Mesendoderm (in vitro differentiated cells): ENCODE measurements at regions not wholly inside any gene's neighbourhood (a gene's known extent, or its start where the extent isn't known, plus 50 kb on each side); places are given as distances from the start of the nearest gene placed in this dataset.

ENCODE experiments used
- DNase-seq: peaks from one replicate; pipeline ENCODE4 v3.0.0; 2013
- H2AK5ac ChIP-seq: 2 replicates; pipeline ENCODE4 v1.6.1; 2013; ENCODE audit warnings: low read length, inconsistent platforms
- H2BK120ac ChIP-seq: 2 replicates; pipeline ENCODE4 v1.6.1; 2013; ENCODE audit warnings: low read depth, mild to moderate bottlenecking, low read length, moderate library complexity, mixed read lengths
- H2BK15ac ChIP-seq: replicated peaks from 2 replicates; pipeline ENCODE4 v1.6.1; 2013; ENCODE audit warnings: low read depth, mild to moderate bottlenecking, moderate library complexity
- H2BK5ac ChIP-seq: 2 replicates; pipeline ENCODE4 v1.6.1; 2013; ENCODE audit warnings: low read length, inconsistent platforms
- H3K18ac ChIP-seq: 2 replicates; pipeline ENCODE4 v1.6.1; 2013; ENCODE audit warnings: mild to moderate bottlenecking, low read length, mixed read lengths
- H3K23ac ChIP-seq: one replicate; pipeline ENCODE4 v1.6.1; 2013; ENCODE audit warnings: low read length
- H3K27ac ChIP-seq: 2 replicates; pipeline ENCODE4 v1.5.1; 2013; ENCODE audit warnings: low read depth, mild to moderate bottlenecking, inconsistent platforms, low read length, moderate library complexity
- H3K27me3 ChIP-seq: 2 replicates; pipeline ENCODE4 v1.6.1; 2013; ENCODE audit warnings: low read length, control low read depth, mild to moderate bottlenecking, inconsistent platforms; ENCODE audit not compliant: insufficient read depth, poor library complexity
- H3K36me3 ChIP-seq: 2 replicates; pipeline ENCODE4 v1.6.1; 2013; ENCODE audit warnings: low read length, inconsistent platforms; ENCODE audit not compliant: control insufficient read depth, insufficient read depth
- H3K4ac ChIP-seq: one replicate; pipeline ENCODE4 v1.6.1; 2013; ENCODE audit warnings: low read depth, mild to moderate bottlenecking, low read length, moderate library complexity
- H3K4me1 ChIP-seq: 2 replicates; pipeline ENCODE4 v1.6.1; 2013; ENCODE audit warnings: low read depth, low read length, inconsistent platforms; ENCODE audit not compliant: control insufficient read depth
- H3K4me2 ChIP-seq: 2 replicates; pipeline ENCODE4 v1.6.1; 2013; ENCODE audit warnings: low read length
- H3K4me3 ChIP-seq: 2 replicates; pipeline ENCODE4 v1.5.1; 2013; ENCODE audit warnings: mild to moderate bottlenecking, low read length
- H3K56ac ChIP-seq: one replicate; pipeline ENCODE4 v1.6.1; 2013; ENCODE audit warnings: low read length
- H3K79me1 ChIP-seq: 2 replicates; pipeline ENCODE4 v1.6.1; 2013; ENCODE audit warnings: low read length, inconsistent platforms
- H3K79me2 ChIP-seq: 2 replicates; pipeline ENCODE4 v1.6.1; 2013; ENCODE audit warnings: mild to moderate bottlenecking, low read length; ENCODE audit not compliant: control insufficient read depth, insufficient read depth
- H3K9ac ChIP-seq: 2 replicates; pipeline ENCODE4 v1.6.1; 2013; ENCODE audit warnings: low read length, inconsistent platforms
- H4K5ac ChIP-seq: one replicate; pipeline ENCODE4 v1.6.1; 2013; ENCODE audit warnings: low read length
- H4K8ac ChIP-seq: one replicate; pipeline ENCODE4 v1.6.1; 2013; ENCODE audit warnings: low read depth, mild to moderate bottlenecking, control low read depth, low read length, moderate library complexity
- WGBS: extraction: QIAGEN DNeasy Blood & Tissue Kit; methylation state at CpG from one replicate; pipeline ENCODE4 v1.1.7; 2013; ENCODE audit warnings: low lambda C conversion rate, missing lambda C conversion rate; ENCODE audit not compliant: insufficient coverage; ENCODE audit errors: extremely low coverage; 5-methylcytosine and 5-hydroxymethylcytosine counted together

GRCh38 chr11:119940401-119940976 is 197.4 kb downstream of the TRIM29 start:
- H3K4me3 ChIP-seq, result no peak overlapping the region
- H3K4me1 ChIP-seq, result peaks cover 2% of the 10 kb centered on the region
- H3K36me3 ChIP-seq, result no peaks in the 10 kb centered on the region
- no peak overlapping the region for H2BK120ac ChIP-seq
- H3K79me1 ChIP-seq, result no peaks in the 10 kb centered on the region
- H2BK5ac ChIP-seq, result no peak overlapping the region
- no peak overlapping the region for H3K18ac ChIP-seq
- WGBS, result no CpG with 5 or more reads among the region's 7 CpGs
- H3K4me2 ChIP-seq, result no peak overlapping the region
- H3K27ac ChIP-seq, result no peak overlapping the region
- H3K56ac ChIP-seq, result no peak overlapping the region
- H3K79me2 ChIP-seq, result no peaks in the 10 kb centered on the region
- H2AK5ac ChIP-seq, result no peak overlapping the region
- no peak overlapping the region for H3K4ac ChIP-seq
- no peak overlapping the region for H3K9ac ChIP-seq
- H4K5ac ChIP-seq, result no peak overlapping the region
- no peak overlapping the region for H2BK15ac ChIP-seq
- no peaks in the 10 kb centered on the region for H3K27me3 ChIP-seq
- no peak overlapping the region for H3K23ac ChIP-seq
- DNase-seq, result no peak
- no peak overlapping the region for H4K8ac ChIP-seq

- H2BK120ac ChIP-seq, result no peak overlapping the region
- WGBS, result no CpG with 5 or more reads among the region's 4 CpGs
- H3K27ac ChIP-seq, result no peak overlapping the region
- no peak overlapping the region for H4K8ac ChIP-seq
- H4K5ac ChIP-seq, result no peak overlapping the region
- no peak overlapping the region for H3K9ac ChIP-seq
- no peak overlapping the region for H3K23ac ChIP-seq
- H3K18ac ChIP-seq, result no peak overlapping the region
- H3K4me1 ChIP-seq, result no peaks in the 10 kb centered on the region
- H3K4ac ChIP-seq, result no peak overlapping the region
- H2BK5ac ChIP-seq, result no peak overlapping the region
- H3K36me3 ChIP-seq, result no peaks in the 10 kb centered on the region
- H3K27me3 ChIP-seq, result no peaks in the 10 kb centered on the region
- no peak for DNase-seq
- H3K79me1 ChIP-seq, result no peaks in the 10 kb centered on the region
- no peak overlapping the region for H3K56ac ChIP-seq
- H3K79me2 ChIP-seq, result no peaks in the 10 kb centered on the region
- H3K4me2 ChIP-seq, result no peak overlapping the region
- no peak overlapping the region for H2AK5ac ChIP-seq
- H2BK15ac ChIP-seq, result no peak overlapping the region
- no peak overlapping the region for H3K4me3 ChIP-seq
These were observed 200.5 kb downstream of the TRIM29 start for GRCh38 chr11:119937412-119937811.

DNA sequence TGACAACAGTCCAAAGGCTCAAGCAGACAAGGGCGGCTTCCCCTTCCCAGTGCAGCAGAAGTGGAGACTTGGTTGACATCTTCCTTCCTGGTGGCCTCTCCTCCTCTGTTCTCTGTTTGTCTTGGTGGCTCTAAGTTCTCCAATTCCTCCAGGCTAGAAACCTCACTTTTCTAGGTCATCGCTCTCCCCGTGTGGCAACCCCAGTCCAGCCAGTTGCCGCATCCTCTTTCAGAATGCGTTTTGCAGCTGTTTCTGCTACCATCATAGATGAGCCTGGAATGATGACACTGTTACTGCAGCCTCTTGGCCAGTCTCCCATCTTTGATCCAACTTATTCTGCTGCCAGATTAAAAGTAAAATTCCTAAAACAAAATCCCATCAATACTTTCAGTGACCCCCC is 201.5 kb downstream of the TRIM29 start:
- H4K5ac ChIP-seq, result no peak overlapping the region
- H3K4ac ChIP-seq, result no peak overlapping the region
- H3K79me1 ChIP-seq, result no peaks in the 10 kb centered on the region
- no peak overlapping the region for H2AK5ac ChIP-seq
- H3K4me3 ChIP-seq, result no peak overlapping the region
- WGBS, result no CpG with 5 or more reads among the region's 5 CpGs
- H3K36me3 ChIP-seq, result no peaks in the 10 kb centered on the region
- H3K27ac ChIP-seq, result no peak overlapping the region
- H2BK5ac ChIP-seq, result no peak overlapping the region
- no peak overlapping the region for H2BK120ac ChIP-seq
- no peak overlapping the region for H3K23ac ChIP-seq
- H3K4me1 ChIP-seq, result no peaks in the 10 kb centered on the region
- no peaks in the 10 kb centered on the region for H3K27me3 ChIP-seq
- no peak overlapping the region for H3K18ac ChIP-seq
- H3K4me2 ChIP-seq, result no peak overlapping the region
- no peak overlapping the region for H3K56ac ChIP-seq
- no peak overlapping the region for H3K9ac ChIP-seq
- DNase-seq, result no peak
- H3K79me2 ChIP-seq, result no peaks in the 10 kb centered on the region
- H2BK15ac ChIP-seq, result no peak overlapping the region
- H4K8ac ChIP-seq, result no peak overlapping the region

DNA sequence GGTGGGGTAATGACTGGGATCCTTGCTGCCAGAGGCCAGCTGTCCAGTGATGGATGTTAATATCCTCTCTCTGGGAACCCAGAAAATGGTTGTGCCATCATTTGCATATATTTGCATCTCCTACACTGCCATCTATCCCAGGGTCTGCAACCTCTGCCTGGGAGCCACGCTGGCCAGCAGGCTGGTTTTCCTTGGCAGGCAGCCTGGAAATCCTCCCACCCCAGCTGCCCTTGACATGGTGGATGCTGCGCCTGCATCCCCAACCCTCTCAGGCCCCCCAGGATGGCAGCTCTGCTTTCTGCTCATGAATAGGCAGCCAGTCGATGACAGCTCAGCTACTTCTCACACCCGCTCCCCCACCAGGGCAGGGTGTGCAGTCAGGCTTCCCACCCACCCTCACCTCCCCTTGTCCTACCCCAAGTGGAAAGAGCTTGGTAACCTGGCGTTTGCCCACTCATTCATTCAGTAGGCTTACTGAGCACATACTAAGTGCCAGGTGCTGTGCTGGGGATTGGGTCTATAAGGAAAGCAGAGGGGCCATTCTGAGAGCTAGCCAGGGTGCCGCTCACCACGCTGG is 202.5 kb downstream of the TRIM29 start:
- Histone ChIP-seq H3K4ac (no peak overlapping the region), H4K8ac (no peak overlapping the region), H4K5ac (no peak overlapping the region), H3K79me2 (no peaks in the 10 kb centered on the region), H3K4me1 (no peaks in the 10 kb centered on the region), H2AK5ac (no peak overlapping the region), H3K9ac (no peak overlapping the region), H3K23ac (no peak overlapping the region), H3K4me3 (no peak overlapping the region), H3K36me3 (no peaks in the 10 kb centered on the region), H3K18ac (no peak overlapping the region), H3K4me2 (no peak overlapping the region), H2BK5ac (no peak overlapping the region), H3K79me1 (no peaks in the 10 kb centered on the region), H3K56ac (no peak overlapping the region), H2BK120ac (no peak overlapping the region), H3K27ac (no peak overlapping the region), H2BK15ac (no peak overlapping the region), H3K27me3 (no peaks in the 10 kb centered on the region)
- no peak for DNase-seq
- WGBS, result no CpG with 5 or more reads among the region's 7 CpGs

GRCh38 chr11:119934866-119935265 is 203.0 kb downstream of the TRIM29 start:
- Histone ChIP-seq H2BK15ac (no peak overlapping the region), H3K79me1 (no peaks in the 10 kb centered on the region), H3K18ac (no peak overlapping the region), H2AK5ac (no peak overlapping the region), H3K4me2 (no peak overlapping the region), H3K27ac (no peak overlapping the region), H4K8ac (no peak overlapping the region), H3K9ac (no peak overlapping the region), H3K27me3 (no peaks in the 10 kb centered on the region), H3K56ac (no peak overlapping the region), H3K4me1 (no peaks in the 10 kb centered on the region), H2BK120ac (no peak overlapping the region), H3K4me3 (no peak overlapping the region), H3K4ac (no peak overlapping the region), H4K5ac (no peak overlapping the region), H2BK5ac (no peak overlapping the region), H3K23ac (no peak overlapping the region), H3K79me2 (no peaks in the 10 kb centered on the region), H3K36me3 (no peaks in the 10 kb centered on the region)
- WGBS, result no CpG with 5 or more reads among the region's 5 CpGs
- DNase-seq, result no peak

- Histone ChIP-seq H3K23ac (no peak overlapping the region), H3K79me1 (no peaks in the 10 kb centered on the region), H2AK5ac (no peak overlapping the region), H4K5ac (no peak overlapping the region), H3K79me2 (no peaks in the 10 kb centered on the region), H3K9ac (no peak overlapping the region), H2BK120ac (no peak overlapping the region), H3K4me1 (no peaks in the 10 kb centered on the region), H3K27me3 (no peaks in the 10 kb centered on the region), H3K56ac (no peak overlapping the region), H4K8ac (no peak overlapping the region), H3K18ac (no peak overlapping the region), H2BK15ac (no peak overlapping the region), H3K4ac (no peak overlapping the region), H3K27ac (no peak overlapping the region), H3K36me3 (no peaks in the 10 kb centered on the region), H3K4me2 (no peak overlapping the region), H2BK5ac (no peak overlapping the region), H3K4me3 (no peak overlapping the region)
- DNase-seq, result no peak
- WGBS, result no CpG with 5 or more reads among the region's 4 CpGs
These were observed 203.6 kb downstream of the TRIM29 start for GRCh38 chr11:119934267-119934666.
